Osteoblast (primary cell): ENCODE measurements at regions not wholly inside any gene's neighbourhood (a gene's known extent, or its start where the extent isn't known, plus 50 kb on each side); places are given as distances from the start of the nearest gene placed in this dataset.

Source experiments
- DNase-seq: peaks from one replicate; pipeline ENCODE4 v3.0.0; 2011; ENCODE audit warnings: low spot score, mixed read lengths; ENCODE audit not compliant: insufficient read length; ENCODE audit errors: missing footprints
- H2AFZ ChIP-seq: 2 replicates; pipeline ENCODE4 v1.6.0; 2011; ENCODE audit warnings: mild to moderate bottlenecking, low read length
- H3K27ac ChIP-seq: 2 replicates; pipeline ENCODE4 v1.5.1; 2011; ENCODE audit warnings: mild to moderate bottlenecking, low read depth, low read length, moderate library complexity
- H3K27me3 ChIP-seq: 2 replicates; pipeline ENCODE4 v1.6.0; 2012; ENCODE audit warnings: mild to moderate bottlenecking, control low read depth, inconsistent platforms, low read length, moderate library complexity; ENCODE audit not compliant: insufficient read depth
- H3K36me3 ChIP-seq: 2 replicates; pipeline ENCODE4 v1.5.1; 2011; ENCODE audit warnings: mild to moderate bottlenecking, low read length, control low read depth, moderate library complexity; ENCODE audit not compliant: insufficient read depth
- H3K4me1 ChIP-seq: 2 replicates; pipeline ENCODE4 v1.5.1; 2011; ENCODE audit warnings: mild to moderate bottlenecking, low read length, control low read depth, moderate library complexity; ENCODE audit not compliant: insufficient read depth
- H3K4me2 ChIP-seq: 2 replicates; pipeline ENCODE4 v1.6.0; 2011; ENCODE audit warnings: mild to moderate bottlenecking, low read length; ENCODE audit not compliant: insufficient read depth
- H3K4me3 ChIP-seq: fragments of 200-600 bp; sonication (generic); 3 replicates; pipeline ENCODE4 v1.5.1; 2012; ENCODE audit warnings: mild to moderate bottlenecking, low read length, inconsistent platforms; ENCODE audit not compliant: insufficient read depth
- H3K79me2 ChIP-seq: 2 replicates; pipeline ENCODE4 v1.6.0; 2012; ENCODE audit warnings: mild to moderate bottlenecking, low read length, control low read depth, inconsistent platforms; ENCODE audit not compliant: insufficient read depth
- H3K9me3 ChIP-seq: 2 replicates; pipeline ENCODE4 v1.5.1; 2011; ENCODE audit warnings: low read depth, low read length, control low read depth
- H4K20me1 ChIP-seq: 2 replicates; pipeline ENCODE4 v1.6.0; 2012; ENCODE audit warnings: mild to moderate bottlenecking, low read length, control low read depth; ENCODE audit not compliant: insufficient read depth
- TF ChIP-seq, protein P1 (sequence below): IDR thresholded peaks from 2 replicates; pipeline ENCODE4 v1.5.1; 2011; ENCODE audit warnings: mild to moderate bottlenecking, low read depth, low read length, moderate library complexity; ENCODE audit errors: extremely low read depth

DNA sequence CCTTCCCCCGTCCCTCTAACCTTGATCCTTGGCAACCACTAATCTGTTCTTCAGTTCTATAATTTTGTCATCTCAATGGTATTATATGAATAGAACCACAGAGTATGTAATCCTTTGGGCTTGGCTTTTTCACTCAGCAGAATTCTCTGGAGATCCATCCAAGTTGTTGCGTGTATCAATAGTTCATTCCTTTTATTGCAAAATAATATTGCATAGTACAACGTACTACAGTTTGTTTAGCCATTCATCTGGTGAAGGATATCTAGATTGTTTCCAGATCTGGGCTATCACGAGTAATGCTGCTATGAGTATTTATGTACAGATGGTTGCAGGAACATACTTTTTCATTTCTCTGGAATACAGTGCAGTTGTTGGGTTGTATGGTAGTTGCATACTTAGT, 76.2 kb downstream of the PLXNA1 start:
- Histone ChIP-seq H3K4me2 (no peak overlapping the region), H3K27ac (no peak overlapping the region), H3K9me3 (peaks cover 7% of the 10 kb centered on the region), H3K4me1 (no peaks in the 10 kb centered on the region), H3K27me3 (peaks cover 15% of the 10 kb centered on the region), H3K4me3 (no peak overlapping the region), H3K79me2 (no peaks in the 10 kb centered on the region), H3K36me3 (no peaks in the 10 kb centered on the region), H2AFZ (no peak overlapping the region), H4K20me1 (no peaks in the 10 kb centered on the region)
- TF ChIP-seq, protein P1, sequence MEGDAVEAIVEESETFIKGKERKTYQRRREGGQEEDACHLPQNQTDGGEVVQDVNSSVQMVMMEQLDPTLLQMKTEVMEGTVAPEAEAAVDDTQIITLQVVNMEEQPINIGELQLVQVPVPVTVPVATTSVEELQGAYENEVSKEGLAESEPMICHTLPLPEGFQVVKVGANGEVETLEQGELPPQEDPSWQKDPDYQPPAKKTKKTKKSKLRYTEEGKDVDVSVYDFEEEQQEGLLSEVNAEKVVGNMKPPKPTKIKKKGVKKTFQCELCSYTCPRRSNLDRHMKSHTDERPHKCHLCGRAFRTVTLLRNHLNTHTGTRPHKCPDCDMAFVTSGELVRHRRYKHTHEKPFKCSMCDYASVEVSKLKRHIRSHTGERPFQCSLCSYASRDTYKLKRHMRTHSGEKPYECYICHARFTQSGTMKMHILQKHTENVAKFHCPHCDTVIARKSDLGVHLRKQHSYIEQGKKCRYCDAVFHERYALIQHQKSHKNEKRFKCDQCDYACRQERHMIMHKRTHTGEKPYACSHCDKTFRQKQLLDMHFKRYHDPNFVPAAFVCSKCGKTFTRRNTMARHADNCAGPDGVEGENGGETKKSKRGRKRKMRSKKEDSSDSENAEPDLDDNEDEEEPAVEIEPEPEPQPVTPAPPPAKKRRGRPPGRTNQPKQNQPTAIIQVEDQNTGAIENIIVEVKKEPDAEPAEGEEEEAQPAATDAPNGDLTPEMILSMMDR: no peak
- DNase-seq: no peak

DNA sequence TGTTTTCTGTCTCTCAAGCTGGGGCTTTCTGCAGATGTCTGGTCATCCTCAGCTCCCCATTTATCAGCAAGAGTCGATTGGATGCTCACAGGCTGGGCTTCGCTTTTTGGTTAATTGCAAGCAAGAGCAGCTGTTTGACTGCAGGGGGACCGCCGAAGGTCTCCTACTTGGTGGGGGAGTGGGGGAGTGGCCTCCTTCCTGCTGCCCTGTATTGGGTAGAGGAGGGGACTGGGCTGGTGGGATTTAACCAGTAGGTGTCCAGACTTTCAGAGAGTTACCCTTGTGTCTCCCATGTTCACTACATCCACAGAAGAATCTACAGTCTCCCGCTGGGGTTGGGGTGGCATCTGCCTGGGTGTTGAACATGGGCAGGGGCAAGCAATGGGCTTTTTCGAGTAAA, 78.7 kb downstream of the PLXNA1 start:
- TF ChIP-seq, protein P1: no peak
- Histone ChIP-seq H2AFZ (no peak overlapping the region), H3K79me2 (no peaks in the 10 kb centered on the region), H3K9me3 (peaks cover 7% of the 10 kb centered on the region), H3K4me1 (peaks cover 6% of the 10 kb centered on the region), H3K4me2 (no peak overlapping the region), H3K27ac (no peak overlapping the region), H4K20me1 (no peaks in the 10 kb centered on the region), H3K27me3 (peaks cover 24% of the 10 kb centered on the region), H3K4me3 (no peak overlapping the region), H3K36me3 (no peaks in the 10 kb centered on the region)
- DNase-seq: no peak

DNA sequence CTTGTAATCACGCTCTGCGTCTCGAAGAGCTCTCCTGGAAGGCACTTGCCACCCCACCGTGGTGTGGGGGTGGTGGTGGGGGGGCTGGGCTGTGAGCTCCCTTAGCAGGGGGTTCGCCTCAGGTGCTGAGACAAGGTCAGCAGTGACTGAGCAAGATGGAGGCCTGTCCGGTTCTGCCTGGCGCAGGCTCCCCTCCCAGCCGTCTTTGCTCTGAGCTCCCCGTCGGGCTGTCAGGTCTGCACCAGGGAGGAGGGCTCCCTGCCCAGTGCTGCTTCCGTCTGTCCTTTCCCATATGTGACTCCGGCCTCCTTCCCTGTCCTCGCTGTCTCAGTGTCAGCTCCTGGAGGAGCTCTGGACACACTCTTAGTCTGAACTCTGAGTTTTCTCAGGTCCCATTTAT, 80.0 kb downstream of the PLXNA1 start:
- no peaks in the 10 kb centered on the region for H3K36me3 ChIP-seq
- H3K79me2 ChIP-seq: no peaks in the 10 kb centered on the region
- H4K20me1 ChIP-seq: no peaks in the 10 kb centered on the region
- no peak overlapping the region for H3K4me3 ChIP-seq
- H2AFZ ChIP-seq: no peak overlapping the region
- no peak overlapping the region for H3K4me2 ChIP-seq
- H3K27me3 ChIP-seq: peaks cover 23% of the 10 kb centered on the region
- H3K4me1 ChIP-seq: peaks cover 6% of the 10 kb centered on the region
- H3K9me3 ChIP-seq: peaks cover under 1% of the 10 kb centered on the region
- TF ChIP-seq, protein P1: no peak
- DNase-seq: no peak
- no peak overlapping the region for H3K27ac ChIP-seq

DNA sequence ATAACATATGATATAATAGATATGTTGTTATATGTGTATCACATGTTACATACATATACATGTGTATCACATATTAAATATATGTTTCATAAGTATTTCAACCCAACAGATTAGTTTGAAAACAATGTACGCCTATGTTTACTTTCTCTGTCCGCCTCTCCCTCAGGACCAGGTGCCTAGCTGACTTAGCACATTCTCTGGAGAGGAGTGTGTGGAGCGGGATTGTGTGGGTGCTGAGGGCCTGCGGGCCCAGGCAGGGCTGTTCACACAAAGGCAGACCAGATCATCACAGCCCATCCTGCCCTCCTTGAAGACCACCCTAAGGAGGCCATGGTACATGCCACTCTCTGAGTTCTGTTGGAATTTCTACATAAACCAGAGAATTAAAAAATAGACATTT, 81.0 kb downstream of the PLXNA1 start:
- Histone ChIP-seq H3K4me2 (no peak overlapping the region), H3K27me3 (peaks cover 21% of the 10 kb centered on the region), H3K27ac (no peak overlapping the region)

More for the DNA sequence above, 81.0 kb downstream of the PLXNA1 start:
- H3K4me3 ChIP-seq: no peak overlapping the region
- H3K4me1 ChIP-seq: peaks cover 6% of the 10 kb centered on the region
- H4K20me1 ChIP-seq: no peaks in the 10 kb centered on the region
- no peak overlapping the region for H2AFZ ChIP-seq
- TF ChIP-seq, protein P1: no peak
- no peak for DNase-seq
- no peaks in the 10 kb centered on the region for H3K79me2 ChIP-seq
- H3K9me3 ChIP-seq: no peaks in the 10 kb centered on the region
- no peaks in the 10 kb centered on the region for H3K36me3 ChIP-seq
